NT2/D1 (cell line): ENCODE measurements at regions not wholly inside any gene's neighbourhood (a gene's known extent, or its start where the extent isn't known, plus 50 kb on each side); places are given as distances from the start of the nearest gene placed in this dataset.

Experiments used
- YY1 ChIP-seq: IDR thresholded peaks from 2 replicates; pipeline ENCODE4 v1.6.1; 2011; ENCODE audit not compliant: insufficient read length, insufficient read depth
- ZNF274 ChIP-seq: IDR thresholded peaks from 2 replicates; pipeline ENCODE4 v1.6.1; 2011; ENCODE audit warnings: mild to moderate bottlenecking, low read depth, low read length

GRCh38 chr5:163244445-163244987 is 192.9 kb upstream of the CCNG1 start:
- TF ChIP-seq YY1 (no peak), ZNF274 (no peak)
